HG03354 (cell line): ENCODE measurements at regions not wholly inside any gene's neighbourhood (a gene's known extent, or its start where the extent isn't known, plus 50 kb on each side); places are given as distances from the start of the nearest gene placed in this dataset.

Source experiments
- ATAC-seq: cut with Tn5 transposase; IDR thresholded peaks from one replicate; pipeline ENCODE4 v1.9.1; 2021; ENCODE audit warnings: mild to moderate bottlenecking; ENCODE audit not compliant: unreplicated experiment, poor library complexity, severe bottlenecking

GRCh38 chr21:17989780-17990179 is 170.6 kb upstream of the C21orf91 start:
- no peak for ATAC-seq

- ATAC-seq = no peak
Observed at GRCh38 chr21:17988102-17988437, 168.9 kb upstream of the C21orf91 start.

GRCh38 chr21:17987382-17988101 is 168.4 kb upstream of the C21orf91 start:
- ATAC-seq = no peak

- no peak for ATAC-seq
Observed at GRCh38 chr21:17981060-17981740, 162.0 kb upstream of the C21orf91 start.

GRCh38 chr21:17979763-17980162 is 160.6 kb upstream of the C21orf91 start:
- no peak for ATAC-seq

GRCh38 chr21:17978895-17979294 is 159.7 kb upstream of the C21orf91 start:
- ATAC-seq = no peak

GRCh38 chr21:17976691-17977090 is 157.5 kb upstream of the C21orf91 start:
- no peak for ATAC-seq

GRCh38 chr21:17976139-17976538 is 157.0 kb upstream of the C21orf91 start:
- ATAC-seq = no peak

- ATAC-seq = no peak
Observed at GRCh38 chr21:17967319-17967718, 148.2 kb upstream of the C21orf91 start.

- ATAC-seq = no peak
Observed at GRCh38 chr21:17964716-17965115, 145.6 kb upstream of the C21orf91 start.

GRCh38 chr21:17964199-17964598 is 145.0 kb upstream of the C21orf91 start:
- ATAC-seq = no peak

- no peak for ATAC-seq
Observed at GRCh38 chr21:17950591-17950990, 131.4 kb upstream of the C21orf91 start.

- ATAC-seq = no peak
Observed at GRCh38 chr21:17949421-17949820, 130.3 kb upstream of the C21orf91 start.

GRCh38 chr21:17947531-17947930 is 128.4 kb upstream of the C21orf91 start:
- ATAC-seq = no peak

GRCh38 chr21:17931080-17931479 is 111.9 kb upstream of the C21orf91 start:
- ATAC-seq = peak; percentile 65

- no peak for ATAC-seq
Observed at GRCh38 chr21:17930093-17930492, 110.9 kb upstream of the C21orf91 start.

GRCh38 chr21:17929510-17929909 is 110.4 kb upstream of the C21orf91 start:
- no peak for ATAC-seq

GRCh38 chr21:17925899-17926298 is 106.7 kb upstream of the C21orf91 start:
- ATAC-seq = no peak

- ATAC-seq = peak; percentile 98
Observed at GRCh38 chr21:17925000-17925610, 105.9 kb upstream of the C21orf91 start.

- ATAC-seq = no peak
Observed at GRCh38 chr21:17921579-17922530, 102.7 kb upstream of the C21orf91 start.
